Medulla oblongata (tissue), 1 donor: ENCODE measurements at regions not wholly inside any gene's neighbourhood (a gene's known extent, or its start where the extent isn't known, plus 50 kb on each side); places are given as distances from the start of the nearest gene placed in this dataset.

Experiments used
- DNase-seq: peaks from one replicate; pipeline ENCODE4 v3.0.0-alpha.2; 2015; ENCODE audit errors: extremely low spot score

DNA sequence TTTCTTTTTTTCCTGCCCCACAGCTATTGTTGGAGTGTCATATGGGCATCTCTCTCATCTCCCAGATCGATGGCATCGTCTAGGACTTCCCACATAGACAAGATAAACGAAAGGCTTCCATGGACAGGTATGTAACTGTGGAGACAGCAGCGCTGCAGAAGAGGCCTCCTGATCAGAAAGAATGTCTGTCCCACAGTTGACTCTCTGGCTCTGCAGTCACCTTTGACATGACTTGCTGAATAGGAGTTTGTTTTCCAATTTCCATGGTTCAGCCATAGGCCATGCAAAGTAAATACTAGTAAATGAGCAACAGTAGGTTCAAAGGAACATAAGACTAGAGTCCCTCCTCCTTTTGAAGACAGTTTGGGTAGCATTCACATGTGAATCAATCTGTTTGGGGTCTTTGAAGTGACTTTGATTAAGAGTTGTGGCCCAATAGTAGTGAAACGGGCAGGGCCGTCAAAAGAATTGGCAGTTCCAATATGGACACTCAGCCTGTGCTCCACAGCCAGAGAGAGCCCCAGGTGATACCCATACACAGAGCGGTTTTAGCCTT, 134.7 kb upstream of the IFNGR1 start:
- no peak for DNase-seq

GRCh38 chr6:137353346-137353745, 134.2 kb upstream of the IFNGR1 start:
- no peak for DNase-seq

GRCh38 chr6:137352859-137353258, 133.7 kb upstream of the IFNGR1 start:
- no peak for DNase-seq

DNA sequence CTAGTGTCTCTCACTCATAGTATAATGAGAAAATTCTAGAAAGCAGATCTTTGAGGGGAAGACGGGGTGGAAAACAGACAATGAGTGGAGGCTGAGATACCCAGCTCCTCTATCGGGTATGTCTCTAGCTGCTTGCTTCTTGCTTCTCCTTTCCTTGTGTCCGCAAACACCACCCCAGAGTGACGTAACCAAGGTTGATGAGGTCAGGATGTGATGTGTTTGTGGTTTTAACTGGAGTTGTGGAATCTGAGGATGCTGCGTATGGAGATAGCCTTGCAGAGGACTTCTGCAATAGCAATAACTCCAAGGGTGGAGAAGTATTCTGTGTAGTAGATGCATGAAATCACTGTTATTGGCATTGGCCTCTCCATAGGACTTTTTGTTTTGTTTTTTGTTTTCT, 132.7 kb upstream of the IFNGR1 start:
- peak; percentile 59 for DNase-seq

DNA sequence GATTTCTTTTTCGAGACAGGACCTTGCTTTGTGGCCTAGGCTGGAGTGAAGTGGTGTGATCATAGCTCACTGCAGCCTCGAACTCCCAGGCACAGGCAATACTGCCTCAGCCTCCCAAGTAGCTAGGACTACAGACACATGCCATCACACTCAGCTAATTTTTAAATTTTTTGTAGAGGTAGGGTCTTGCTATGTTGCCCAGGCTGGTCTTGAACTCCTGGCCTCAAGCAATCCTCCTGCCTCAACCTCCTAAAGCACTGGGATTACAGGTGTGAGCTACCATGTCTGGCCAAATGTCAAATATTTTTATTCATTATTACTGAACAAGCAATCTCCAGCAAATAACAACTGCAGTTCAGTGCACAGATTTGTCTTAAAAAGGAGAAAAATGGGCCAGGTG, 131.7 kb upstream of the IFNGR1 start:
- no peak for DNase-seq

DNA sequence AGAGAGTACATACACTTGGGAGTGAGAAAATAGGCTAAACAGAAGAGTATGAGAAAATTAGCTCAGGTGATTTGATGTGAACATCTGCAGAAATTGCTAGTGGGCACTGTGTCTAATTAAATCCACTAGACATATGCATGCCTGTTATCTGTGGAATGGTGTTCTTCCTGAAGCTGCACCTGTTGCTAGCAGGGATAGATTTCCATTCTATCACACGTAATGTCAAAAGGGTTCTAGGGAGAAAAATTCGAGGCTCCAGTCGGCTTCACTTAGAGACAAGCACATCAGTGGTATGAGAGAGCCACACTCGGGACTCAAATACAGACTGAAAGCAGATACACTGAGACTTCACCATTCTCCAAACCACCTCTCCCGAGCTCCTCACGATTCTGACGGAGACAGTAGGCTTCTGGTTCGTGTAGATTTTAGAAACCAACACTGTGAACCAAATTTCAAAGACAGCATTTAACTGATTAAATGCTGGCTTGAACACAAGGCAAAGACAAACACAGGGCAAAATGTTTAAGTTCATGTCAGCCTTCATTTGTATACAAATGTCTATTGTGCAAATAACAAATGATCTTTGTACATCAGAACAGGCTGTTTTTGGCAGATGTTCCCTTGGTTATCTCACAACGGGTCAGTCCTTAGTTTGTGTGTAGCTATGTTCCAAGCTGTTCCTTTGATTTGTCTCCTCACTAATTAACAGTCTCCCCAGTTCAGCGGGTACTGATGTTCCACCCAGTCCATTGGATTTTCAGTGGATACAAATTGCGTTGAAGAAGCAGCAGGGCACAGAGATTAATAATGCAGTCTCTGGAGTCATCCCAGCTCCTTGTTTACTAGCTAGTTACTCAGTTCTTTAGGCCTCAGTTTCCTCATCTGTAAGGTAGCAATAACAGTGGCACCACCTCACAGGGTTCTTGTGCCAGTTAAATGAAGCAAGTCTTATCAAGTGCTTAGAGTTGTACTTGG, 131.0 kb upstream of the IFNGR1 start:
- peak; percentile 88 for DNase-seq

- no peak for DNase-seq
Observed at GRCh38 chr6:137348777-137349176, 129.6 kb upstream of the IFNGR1 start.

GRCh38 chr6:137343241-137343640, 124.1 kb upstream of the IFNGR1 start:
- DNase-seq: peak; percentile 20

DNA sequence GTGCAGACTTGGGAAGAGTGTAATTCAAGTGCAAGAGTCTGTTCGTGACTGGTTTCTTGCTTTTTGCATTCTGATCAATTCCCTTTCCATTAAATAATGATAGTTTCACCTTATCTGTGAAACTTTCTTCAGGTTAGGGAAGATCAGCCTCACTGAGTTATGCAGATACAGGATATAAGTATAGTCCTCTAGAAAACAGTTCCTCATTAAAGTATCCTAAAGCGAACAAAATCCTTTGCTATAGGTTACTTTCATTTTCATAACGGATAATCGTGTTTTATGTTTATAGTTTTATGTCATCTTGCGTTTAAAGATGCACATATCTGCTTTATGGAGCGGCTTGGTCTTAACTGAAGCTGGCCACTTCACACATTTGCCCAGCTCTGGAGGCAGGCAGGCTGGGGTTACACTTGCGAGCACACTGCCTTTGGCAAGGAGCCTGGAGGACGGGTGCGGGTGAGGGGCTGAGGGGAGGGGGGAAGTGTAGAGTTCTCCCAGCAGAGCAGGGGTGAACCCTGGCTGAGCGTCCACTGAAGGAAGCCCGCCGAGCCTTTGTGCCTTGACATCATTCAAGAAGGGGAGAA, 123.5 kb upstream of the IFNGR1 start:
- peak; percentile 65 for DNase-seq

GRCh38 chr6:137341681-137342195, 122.6 kb upstream of the IFNGR1 start:
- DNase-seq: peak; percentile 82

GRCh38 chr6:137339929-137340559, 120.9 kb upstream of the IFNGR1 start:
- DNase-seq: peak; percentile 55

DNA sequence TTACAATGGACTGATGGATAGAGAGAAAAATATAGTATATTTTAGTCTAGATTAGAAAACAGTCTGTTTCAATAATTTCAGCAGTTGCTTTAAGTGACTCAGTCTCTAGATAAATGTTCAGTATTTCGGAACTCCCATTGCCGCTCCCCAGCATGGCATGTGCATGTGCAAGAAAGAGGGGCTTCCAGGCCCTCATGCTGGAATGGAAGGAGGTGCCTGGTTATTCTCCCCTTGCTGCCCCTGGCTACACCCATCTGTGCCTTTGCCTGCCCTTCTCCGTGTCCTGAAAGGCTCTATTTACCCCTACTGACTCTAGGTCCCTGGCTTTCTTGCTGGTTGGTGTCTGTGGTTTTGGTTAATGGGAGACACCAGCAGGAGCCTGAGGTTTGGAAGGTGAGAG, 115.7 kb upstream of the IFNGR1 start:
- DNase-seq: no peak

GRCh38 chr6:137334094-137334493, 114.9 kb upstream of the IFNGR1 start:
- DNase-seq: no peak

DNA sequence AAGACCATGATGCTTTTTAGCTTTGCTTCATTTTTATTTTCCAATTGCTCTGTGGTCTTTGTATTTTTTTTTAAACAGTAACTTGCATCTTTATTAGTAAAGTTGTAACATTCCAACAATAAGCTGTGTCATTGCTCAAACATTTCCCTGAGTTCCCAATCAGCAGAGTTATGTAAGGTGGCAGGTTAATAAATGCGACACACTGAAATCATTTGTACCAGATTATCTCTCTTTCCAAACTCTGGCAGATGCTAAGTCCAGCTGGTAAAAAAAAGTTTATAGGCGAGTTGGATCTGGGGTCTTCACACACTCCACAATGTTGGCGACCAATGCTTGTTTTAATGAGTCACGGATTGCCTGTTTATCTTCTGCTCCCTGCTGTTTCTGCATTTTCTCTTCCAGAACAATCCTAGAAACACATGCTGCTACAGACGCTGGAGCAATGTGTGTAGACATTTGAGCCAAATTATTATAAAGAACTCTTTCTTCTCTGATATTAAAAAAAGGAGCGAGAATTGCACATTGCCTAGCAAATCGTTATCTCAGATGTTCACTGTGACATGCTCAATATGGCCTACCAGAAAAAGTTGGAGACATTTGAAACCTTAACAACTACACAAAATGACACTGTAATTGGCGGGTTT, 113.6 kb upstream of the IFNGR1 start:
- no peak for DNase-seq

- no peak for DNase-seq
Observed at GRCh38 chr6:137323860-137324259, 104.7 kb upstream of the IFNGR1 start.

GRCh38 chr6:137320271-137320670, 101.1 kb upstream of the IFNGR1 start:
- DNase-seq: no peak

GRCh38 chr6:137316626-137317025, 97.4 kb upstream of the IFNGR1 start:
- no peak for DNase-seq

DNA sequence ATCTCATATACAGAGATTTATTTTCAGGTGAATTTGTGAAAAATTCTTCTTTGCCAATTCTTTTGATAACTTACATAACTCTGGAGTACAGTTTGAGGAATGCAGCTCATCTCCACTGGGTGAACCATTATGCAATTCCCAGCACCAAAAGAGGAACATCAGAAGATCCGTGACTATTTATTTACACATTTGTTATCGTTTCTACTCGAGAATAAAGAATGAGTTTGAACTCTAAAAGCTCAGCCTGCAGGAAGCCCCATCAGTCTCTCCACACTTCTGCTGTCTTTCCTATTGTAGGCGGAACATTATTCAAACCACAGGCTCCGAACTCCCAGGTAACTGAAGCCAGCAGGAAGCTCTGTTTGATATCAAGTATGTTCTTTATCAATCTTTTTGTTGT, 95.9 kb upstream of the IFNGR1 start:
- peak; percentile 55 for DNase-seq

DNA sequence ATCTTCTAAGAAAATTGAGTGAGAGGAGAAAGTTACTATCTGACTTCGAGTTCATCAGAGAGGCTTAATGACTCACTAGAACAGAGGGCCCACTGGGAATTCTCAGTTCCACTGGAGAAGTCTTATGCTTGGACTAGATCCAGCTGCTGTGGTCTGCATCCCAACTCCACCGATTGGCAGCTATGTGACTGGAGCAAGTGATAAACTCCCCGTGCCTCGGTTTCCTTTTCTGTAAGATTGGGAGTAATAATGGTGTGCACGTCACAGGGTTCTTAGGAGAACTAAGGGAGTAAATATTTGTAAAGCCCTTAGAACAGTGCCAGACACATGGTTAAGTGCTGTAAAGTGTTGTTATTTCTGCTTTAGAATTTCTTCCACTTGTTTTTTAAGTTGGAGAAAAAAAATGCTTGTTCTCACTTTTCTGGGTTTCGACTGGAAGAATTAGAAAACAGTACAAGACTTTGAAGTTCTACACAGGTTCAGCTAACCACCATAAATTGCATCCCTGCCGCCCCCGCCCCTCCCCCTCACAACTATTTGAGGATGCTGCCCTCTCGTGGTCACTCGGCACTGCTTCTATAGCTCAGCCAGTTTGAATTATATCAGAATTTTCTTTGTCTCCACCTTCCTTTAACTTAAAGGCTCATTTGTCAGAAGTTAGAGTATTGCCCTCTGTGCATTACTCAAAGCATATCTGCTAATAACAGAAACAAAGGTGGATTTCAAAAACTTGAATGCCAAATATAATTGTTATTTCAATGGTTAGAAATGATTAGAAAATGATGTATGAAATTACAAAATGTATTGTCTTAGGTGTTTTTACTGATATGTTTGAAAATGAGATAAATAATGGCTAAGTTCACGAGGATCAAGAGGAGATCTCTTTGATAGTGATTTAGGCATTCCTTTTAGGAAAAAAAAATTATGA, 95.0 kb upstream of the IFNGR1 start:
- DNase-seq: peak; percentile 88

- no peak for DNase-seq
Observed at GRCh38 chr6:137313211-137313610, 94.0 kb upstream of the IFNGR1 start.

DNA sequence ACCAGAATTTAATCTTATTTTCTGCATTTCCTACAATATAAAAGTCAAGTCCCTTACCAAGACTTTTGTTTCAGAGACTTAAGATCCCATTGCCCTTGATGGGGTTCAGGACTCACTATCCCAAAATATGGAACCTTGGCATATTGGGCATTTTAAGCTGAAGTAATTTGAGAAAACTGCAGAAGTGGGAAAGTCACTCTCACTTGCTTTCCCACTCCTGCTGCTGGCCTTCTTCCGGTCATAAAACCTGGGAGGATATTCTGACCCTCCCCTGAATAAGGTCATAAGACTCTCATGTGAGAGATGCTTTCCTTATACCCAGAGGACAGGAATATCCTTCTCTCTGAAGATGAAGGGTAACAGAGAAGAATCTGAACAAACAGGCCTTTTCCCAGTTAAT, 92.8 kb upstream of the IFNGR1 start:
- no peak for DNase-seq
